A172 (cell line): ENCODE measurements at regions not wholly inside any gene's neighbourhood (a gene's known extent, or its start where the extent isn't known, plus 50 kb on each side); places are given as distances from the start of the nearest gene placed in this dataset.
A peak's percentile ranks its signal among the peaks of the same experiment; 100 is the strongest.
"Not testable (repeated sequence)": the region's sequence is repeated elsewhere in the genome, so short reads cannot be mapped to it uniquely, and the experiment has no call there.

ENCODE experiments used
- DNase-seq: peaks from one replicate; pipeline ENCODE4 v3.0.0-alpha.2; 2015; ENCODE audit warnings: low spot score

GRCh38 chr5:26543987-26544386 lies 494.4 kb downstream of the CDH9 start:
- no peak for DNase-seq

- DNase-seq, result no peak
Observed at GRCh38 chr5:26538226-26538625, 500.2 kb downstream of the CDH9 start.

- DNase-seq, result no peak
Observed at GRCh38 chr5:26535215-26535614, 503.2 kb downstream of the CDH9 start.

- DNase-seq, result no peak
Observed at GRCh38 chr5:26530305-26530704, 508.1 kb downstream of the CDH9 start.

GRCh38 chr5:26519245-26519644 lies 519.1 kb downstream of the CDH9 start:
- no peak for DNase-seq

- no peak for DNase-seq
Observed at GRCh38 chr5:26518065-26518464, 520.3 kb downstream of the CDH9 start.

- DNase-seq, result no peak
Observed at GRCh38 chr5:26498972-26499371, 539.4 kb downstream of the CDH9 start.

GRCh38 chr5:26495437-26495836 lies 542.9 kb downstream of the CDH9 start:
- DNase-seq, result no peak

GRCh38 chr5:26492906-26493459 lies 545.4 kb downstream of the CDH9 start:
- DNase-seq, result no peak

GRCh38 chr5:26487553-26487952 lies 550.8 kb downstream of the CDH9 start:
- DNase-seq, result no peak

GRCh38 chr5:26486631-26487030 lies 551.8 kb downstream of the CDH9 start:
- DNase-seq, result no peak

GRCh38 chr5:26485146-26485860 lies 553.1 kb downstream of the CDH9 start:
- not testable (repeated sequence) for DNase-seq

- DNase-seq, result peak; percentile 84
Observed at GRCh38 chr5:26482810-26483375, 555.5 kb downstream of the CDH9 start.

- peak; percentile 31 for DNase-seq
Observed at GRCh38 chr5:26482076-26482809, 556.1 kb downstream of the CDH9 start.

- no peak for DNase-seq
Observed at GRCh38 chr5:26470439-26470838, 567.9 kb downstream of the CDH9 start.

GRCh38 chr5:26439121-26439520 lies 599.3 kb downstream of the CDH9 start:
- DNase-seq, result no peak

- DNase-seq, result no peak
Observed at GRCh38 chr5:26434688-26435087, 603.7 kb downstream of the CDH9 start.

GRCh38 chr5:26432386-26432785 lies 606.0 kb downstream of the CDH9 start:
- DNase-seq, result no peak

- DNase-seq, result no peak
Observed at GRCh38 chr5:26430323-26430722, 608.1 kb downstream of the CDH9 start.

GRCh38 chr5:26427281-26427680 lies 611.1 kb downstream of the CDH9 start:
- DNase-seq, result no peak

- no peak for DNase-seq
Observed at GRCh38 chr5:26419987-26420386, 618.4 kb downstream of the CDH9 start.

GRCh38 chr5:26416911-26417310 lies 621.5 kb downstream of the CDH9 start:
- DNase-seq, result no peak
